Esophagus muscularis mucosa (tissue), 4 donors: ENCODE measurements at regions not wholly inside any gene's neighbourhood (a gene's known extent, or its start where the extent isn't known, plus 50 kb on each side); places are given as distances from the start of the nearest gene placed in this dataset.

Source experiments
- DNase-seq: peaks from one replicate; pipeline ENCODE4 v3.0.0-alpha.2; 2017; ENCODE audit errors: extremely low spot score
- H3K27ac ChIP-seq, 4 donors: fragments of 200-600 bp; sonication (generic); replicated peaks in 1 of 4; 1 replicate in 3 of 4; 2 replicates in 1 of 4; pipeline ENCODE4 v1.5.1; 2016 to 2019; ENCODE audit warnings: mild to moderate bottlenecking in 1 of 4
- H3K27me3 ChIP-seq, 4 donors: fragments of 200-600 bp; sonication (generic); one replicate each; pipeline versions ENCODE4 v1.5.1 to v1.6.0; 2016 to 2019
- H3K36me3 ChIP-seq, 4 donors: fragments of 200-600 bp; sonication (generic); one replicate each; pipeline ENCODE4 v1.5.1; 2016 to 2019
- H3K4me1 ChIP-seq, 4 donors: fragments of 200-600 bp; sonication (generic); one replicate each; pipeline ENCODE4 v1.5.1; 2016 to 2019
- H3K4me3 ChIP-seq, 4 donors: fragments of 200-600 bp; sonication (generic); 1 replicate in 2 of 4; 2 replicates in 2 of 4; pipeline ENCODE4 v1.5.1; 2016 to 2019; ENCODE audit warnings: mild to moderate bottlenecking in 4 of 4, moderate library complexity in 1 of 4
- H3K9me3 ChIP-seq, 4 donors: fragments of 200-600 bp; sonication (generic); 1 replicate in 3 of 4; 2 replicates in 1 of 4; pipeline ENCODE4 v1.5.1; 2016 to 2019
- EP300 ChIP-seq: sonication (generic); formaldehyde crosslinking; IDR thresholded peaks from one replicate; pipeline ENCODE4 v1.6.1; 2017; ENCODE audit warnings: antibody characterized with exemption
- POLR2A ChIP-seq: fragments of 450-650 bp; IDR thresholded peaks from one replicate; pipeline ENCODE4 v1.6.1; 2017; ENCODE audit warnings: antibody characterized with exemption, moderate library complexity, mild to moderate bottlenecking, low read depth
- POLR2AphosphoS5 ChIP-seq, 2 donors: sonication (generic); formaldehyde crosslinking; IDR thresholded peaks; one replicate each; pipeline ENCODE4 v1.6.1; 2017; ENCODE audit warnings: antibody characterized with exemption in 2 of 2
- WGBS: methylation state at CpG from one replicate; pipeline ENCODE4 v1.1.5; 2018; 5-methylcytosine and 5-hydroxymethylcytosine counted together
- intact Hi-C: fragments of 100-400 bp; cut with DNase I; formaldehyde crosslinking; loops from one replicate; pipeline ENCODE4 v1.15.1; 2023
- TF ChIP-seq, protein P1 (sequence below), 3 experiments: fragments of 200-600 bp in 2 of 3; fragments of 450-650 bp in 1 of 3; sonication (generic) in 2 of 3; IDR thresholded peaks; one replicate each; pipeline ENCODE4 v1.5.1; 2017 to 2019; ENCODE audit warnings: antibody characterized with exemption in 3 of 3, mild to moderate bottlenecking in 2 of 3, moderate library complexity in 1 of 3

DNA sequence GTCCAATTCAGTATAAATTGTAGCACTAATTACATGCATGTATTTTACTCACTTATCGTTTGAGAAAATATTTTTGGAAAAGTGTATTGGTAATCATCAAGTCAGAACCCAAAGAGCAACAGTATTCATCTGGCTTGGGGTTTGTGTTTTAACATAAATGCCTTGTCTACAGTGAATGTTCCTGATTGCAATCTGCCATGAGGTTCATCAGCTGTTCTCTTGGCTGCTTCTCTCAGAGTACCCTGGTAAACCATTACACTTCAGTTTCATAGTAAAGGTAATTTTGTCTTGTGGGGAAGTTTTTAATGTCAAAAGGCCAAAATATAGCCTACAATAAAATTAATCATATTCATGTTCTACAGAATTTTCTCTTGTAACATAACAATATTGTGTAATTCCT, 150.3 kb downstream of the IFI44 start:
- H3K9me3 ChIP-seq = no peaks in the 10 kb centered on the region
- no peaks in the 10 kb centered on the region for H3K27me3 ChIP-seq
- no peaks in the 10 kb centered on the region for H3K36me3 ChIP-seq
- H3K4me1 ChIP-seq = no peaks in the 10 kb centered on the region
- 86% methylated on average over 1 of the region's 1 CpG for WGBS
- intact Hi-C loops = no loop called here
- no peak overlapping the region for H3K4me3 ChIP-seq
- TF ChIP-seq, protein P1, sequence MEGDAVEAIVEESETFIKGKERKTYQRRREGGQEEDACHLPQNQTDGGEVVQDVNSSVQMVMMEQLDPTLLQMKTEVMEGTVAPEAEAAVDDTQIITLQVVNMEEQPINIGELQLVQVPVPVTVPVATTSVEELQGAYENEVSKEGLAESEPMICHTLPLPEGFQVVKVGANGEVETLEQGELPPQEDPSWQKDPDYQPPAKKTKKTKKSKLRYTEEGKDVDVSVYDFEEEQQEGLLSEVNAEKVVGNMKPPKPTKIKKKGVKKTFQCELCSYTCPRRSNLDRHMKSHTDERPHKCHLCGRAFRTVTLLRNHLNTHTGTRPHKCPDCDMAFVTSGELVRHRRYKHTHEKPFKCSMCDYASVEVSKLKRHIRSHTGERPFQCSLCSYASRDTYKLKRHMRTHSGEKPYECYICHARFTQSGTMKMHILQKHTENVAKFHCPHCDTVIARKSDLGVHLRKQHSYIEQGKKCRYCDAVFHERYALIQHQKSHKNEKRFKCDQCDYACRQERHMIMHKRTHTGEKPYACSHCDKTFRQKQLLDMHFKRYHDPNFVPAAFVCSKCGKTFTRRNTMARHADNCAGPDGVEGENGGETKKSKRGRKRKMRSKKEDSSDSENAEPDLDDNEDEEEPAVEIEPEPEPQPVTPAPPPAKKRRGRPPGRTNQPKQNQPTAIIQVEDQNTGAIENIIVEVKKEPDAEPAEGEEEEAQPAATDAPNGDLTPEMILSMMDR (IDR thresholded peaks at IDR 0.05) = no peak
- TF ChIP-seq EP300 (no peak), POLR2A (no peak), POLR2AphosphoS5 (IDR thresholded peaks at IDR 0.05) (no peak)
- DNase-seq = no peak
- H3K27ac ChIP-seq = no peak overlapping the region

DNA sequence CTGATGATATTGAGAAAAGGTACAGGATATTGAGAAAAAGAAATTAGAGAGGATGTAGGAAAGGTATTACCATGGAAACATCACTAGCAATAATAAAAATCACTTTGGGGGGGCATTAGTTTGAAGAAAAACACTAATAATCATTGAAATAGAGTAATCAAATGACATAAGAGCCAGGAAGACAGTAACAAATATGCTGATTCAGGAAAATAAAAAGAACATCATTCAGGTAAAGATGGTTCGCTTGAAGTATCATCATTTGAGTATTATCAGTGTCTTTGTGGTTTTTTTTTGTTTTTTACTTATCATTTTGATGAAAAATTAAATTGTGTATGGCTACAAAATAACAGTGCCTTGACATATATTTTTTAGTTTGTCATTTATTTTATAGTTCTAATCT, 164.5 kb downstream of the IFI44 start:
- TF ChIP-seq POLR2A (no peak), EP300 (no peak), POLR2AphosphoS5 (IDR thresholded peaks at IDR 0.05) (no peak)
- TF ChIP-seq, protein P1 (IDR thresholded peaks at IDR 0.05) = no peak
- Histone ChIP-seq H3K4me1 (no peaks in the 10 kb centered on the region), H3K27me3 (no peaks in the 10 kb centered on the region), H3K4me3 (no peak overlapping the region), H3K27ac (no peak overlapping the region), H3K9me3 (no peaks in the 10 kb centered on the region), H3K36me3 (no peaks in the 10 kb centered on the region)
- WGBS = 100% methylated on average over 1 of the region's 1 CpG
- no peak for DNase-seq
- intact Hi-C loops = no loop called here

DNA sequence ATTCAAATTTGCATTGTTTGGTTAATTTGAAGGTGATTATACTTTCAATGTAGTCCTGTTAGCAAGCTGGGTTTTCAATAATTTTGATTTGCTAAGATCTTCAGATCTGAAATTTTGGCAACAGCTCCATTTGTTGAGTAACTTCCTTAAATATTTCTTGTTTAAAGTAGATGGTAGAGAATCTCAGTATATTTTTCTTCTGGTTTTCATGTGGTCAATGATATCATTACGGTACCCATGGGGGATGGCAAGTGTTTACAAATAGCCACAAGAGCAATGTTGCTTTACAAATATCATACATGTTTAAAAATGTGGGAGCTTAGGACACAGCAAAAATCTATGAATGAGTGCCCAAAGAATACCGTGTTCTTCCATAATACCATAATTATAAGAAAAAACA, 175.9 kb downstream of the IFI44 start:
- H3K27me3 ChIP-seq = no peaks in the 10 kb centered on the region
- intact Hi-C loops = no loop called here
- no peak overlapping the region for H3K4me3 ChIP-seq
- no peak for DNase-seq
- H3K4me1 ChIP-seq = no peaks in the 10 kb centered on the region
- no peaks in the 10 kb centered on the region for H3K36me3 ChIP-seq
- H3K9me3 ChIP-seq = no peaks in the 10 kb centered on the region
- H3K27ac ChIP-seq = no peak overlapping the region
- TF ChIP-seq, protein P1 (IDR thresholded peaks at IDR 0.05) = no peak
- TF ChIP-seq POLR2AphosphoS5 (IDR thresholded peaks at IDR 0.05) = no peak
- no peak for TF ChIP-seq EP300
- TF ChIP-seq POLR2A = no peak
- 96% methylated on average over 2 of the region's 2 CpGs for WGBS

DNA sequence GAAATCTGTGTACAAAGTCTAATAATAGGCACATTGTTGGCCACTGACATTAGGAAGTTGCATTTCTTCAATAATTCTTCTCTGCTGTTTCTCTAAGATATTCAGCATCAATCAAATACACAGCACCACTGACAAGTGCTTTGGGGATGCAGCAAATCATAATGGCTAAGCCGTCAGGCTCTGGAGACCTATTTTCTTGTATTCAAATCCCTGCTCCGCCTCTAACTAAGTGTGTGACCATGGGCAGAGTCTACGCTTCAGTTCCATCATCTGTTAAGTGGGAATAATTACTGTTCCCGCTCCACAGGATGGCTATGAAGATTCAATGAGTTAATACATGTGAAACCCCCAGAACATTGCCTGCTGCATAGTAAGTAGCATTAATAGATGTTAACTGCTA, 176.9 kb downstream of the ADGRL4 start:
- TF ChIP-seq POLR2A = no peak
- no peak for TF ChIP-seq EP300
- TF ChIP-seq POLR2AphosphoS5 (IDR thresholded peaks at IDR 0.05) = no peak
- TF ChIP-seq, protein P1 (IDR thresholded peaks at IDR 0.05) = no peak
- Histone ChIP-seq H3K27ac (no peak overlapping the region), H3K27me3 (no peaks in the 10 kb centered on the region), H3K4me1 (peaks cover 0 to 4% (median 0%) of the 10 kb centered on the region in 4 donors), H3K9me3 (no peaks in the 10 kb centered on the region), H3K4me3 (no peak overlapping the region), H3K36me3 (no peaks in the 10 kb centered on the region)
- no peak for DNase-seq
- WGBS = 89% methylated on average over 4 of the region's 4 CpGs
- intact Hi-C loops = no loop called here

DNA sequence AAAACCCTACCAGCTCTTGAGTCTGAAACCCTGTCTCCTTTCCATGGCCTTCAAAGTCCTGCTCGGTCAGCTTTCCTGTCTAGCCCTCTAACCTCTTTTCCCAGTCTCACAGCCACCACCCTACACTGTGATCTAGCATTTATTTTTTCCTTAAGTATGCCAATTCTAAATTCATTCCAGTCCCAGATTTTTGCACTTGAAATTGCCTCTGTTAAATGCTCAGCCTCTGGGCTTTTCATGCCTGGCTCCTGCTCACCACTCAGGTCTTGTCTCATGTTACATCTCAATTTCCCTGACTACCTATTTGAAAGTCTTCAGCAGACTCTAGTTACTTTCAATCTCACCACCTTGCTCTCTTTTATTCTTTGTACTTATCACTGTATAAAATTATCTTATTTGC, 176.2 kb downstream of the ADGRL4 start:
- no peak for DNase-seq
- Histone ChIP-seq H3K4me3 (no peak overlapping the region), H3K36me3 (no peaks in the 10 kb centered on the region), H3K27ac (no peak overlapping the region), H3K4me1 (peaks cover 0 to 4% (median 0%) of the 10 kb centered on the region in 4 donors), H3K27me3 (no peaks in the 10 kb centered on the region), H3K9me3 (no peaks in the 10 kb centered on the region)
- intact Hi-C loops = no loop called here
- 86% methylated on average over 1 of the region's 1 CpG for WGBS
- TF ChIP-seq POLR2AphosphoS5 (IDR thresholded peaks at IDR 0.05) = no peak
- TF ChIP-seq, protein P1 (IDR thresholded peaks at IDR 0.05) = no peak
- no peak for TF ChIP-seq POLR2A
- no peak for TF ChIP-seq EP300
